SK-N-SH treated with all-trans-retinoic acid at 6 μM for 48 hours (cell line): ENCODE measurements at regions not wholly inside any gene's neighbourhood (a gene's known extent, or its start where the extent isn't known, plus 50 kb on each side); places are given as distances from the start of the nearest gene placed in this dataset.

Experiments
- ARNTL ChIP-seq: fragments of 450-650 bp; formaldehyde crosslinking; IDR thresholded peaks from 2 replicates; pipeline ENCODE4 v1.5.0; 2020; ENCODE audit warnings: low read depth, mild to moderate bottlenecking, moderate library complexity, borderline replicate concordance
- ZC3H10 ChIP-seq: fragments of 250-450 bp; sonication (Bioruptor Pico); IDR thresholded peaks from 2 replicates; pipeline ENCODE4 v1.5.1; 2021; ENCODE audit warnings: mild to moderate bottlenecking, moderate library complexity

DNA sequence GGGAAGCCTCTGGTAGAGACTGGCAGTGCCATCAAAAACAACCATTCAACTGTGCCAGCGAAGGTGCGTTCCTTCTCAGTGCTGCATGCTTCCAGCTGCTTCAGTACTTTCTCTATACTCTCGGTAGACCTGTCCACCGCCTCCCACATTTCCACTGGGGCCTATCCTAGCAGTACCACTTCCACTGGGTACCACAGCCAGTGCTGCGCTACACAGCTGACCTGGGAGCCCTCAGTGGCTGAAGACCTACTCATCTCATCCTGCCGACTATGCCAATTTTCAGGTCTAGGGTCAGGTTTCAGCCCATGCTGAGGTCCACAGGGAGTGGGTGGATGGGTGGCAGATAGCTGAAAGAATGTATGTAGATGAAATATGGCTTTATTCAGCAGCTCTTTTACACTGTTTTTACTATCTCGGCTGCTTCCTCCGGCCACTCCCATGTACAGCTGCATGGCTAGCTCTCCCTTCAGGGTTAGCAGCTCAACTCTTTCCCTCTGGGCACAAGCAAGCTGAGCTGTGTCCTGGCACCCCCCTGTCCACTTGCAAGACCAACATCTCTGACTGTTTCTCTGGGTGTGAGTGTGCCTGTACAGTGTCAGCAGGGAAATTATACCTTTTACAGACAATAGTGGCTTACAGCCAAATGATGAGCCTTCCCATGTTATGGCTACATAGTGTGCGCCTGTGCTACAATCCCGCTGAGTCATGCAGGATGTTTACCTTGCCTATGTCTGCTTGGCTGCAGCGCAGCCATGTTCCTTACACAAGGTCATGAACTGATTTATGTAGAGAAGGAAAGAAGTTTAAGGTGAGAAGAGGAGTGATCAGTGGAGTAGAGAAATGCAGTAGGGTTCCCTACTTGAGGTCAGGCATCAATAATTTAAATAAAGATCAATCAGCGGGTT is 125.7 kb upstream of the DDHD1 start:
- TF ChIP-seq ARNTL (no peak), ZC3H10 (CRISPR knock-in tag) (no peak)
